K562 (cell line): ENCODE measurements at regions not wholly inside any gene's neighbourhood (a gene's known extent, or its start where the extent isn't known, plus 50 kb on each side); places are given as distances from the start of the nearest gene placed in this dataset.

Experiments used
- ATAC-seq: fragments of 200-7000 bp; cut with Tn5 transposase; 3 replicates; pipeline ENCODE4 v1.9.1; 2020; ENCODE audit warnings: moderate library complexity
- BruUV-seq: library from RNA; stranded (reverse); fragments of 400-500 nt; replicated peaks from 2 replicates; lab custom pipeline; 2021; lab: Mats Ljungman, UMichigan
- CTCF ChIA-PET: fragments of 300-600 bp; formaldehyde crosslinking; extraction: SDS; loops from one replicate; lab custom pipeline; 2021; ENCODE audit warnings: low intra/inter-chr PET ratio; lab: Yijun Ruan, JAX
- POLR2A ChIA-PET: fragments of 300-600, 350-650 bp; sonication (Branson Sonifier 250); formaldehyde crosslinking; extraction: SDS; loops from one replicate; lab custom pipeline; 2021; ENCODE audit warnings: antibody characterized with exemption, inconsistent platforms; lab: Yijun Ruan, JAX
- DNase-seq, 4 experiments: peaks; one replicate each; pipeline versions ENCODE4 v3.0.0 to v3.0.0-alpha.2; 2011 to 2018; ENCODE audit warnings: low spot score in 3 of 4, mixed read lengths in 3 of 4; ENCODE audit errors: extremely low read depth in 1 of 4
- FAIRE-seq: peaks from 2 replicates; lab custom pipeline; 2011; peaks lifted over from hg19 to GRCh38; lab: Jason Lieb, UNC
- H2AFZ ChIP-seq: 2 replicates; pipeline ENCODE4 v1.6.0; 2011; ENCODE audit warnings: low read depth, low read length, control low read depth, inconsistent platforms
- H3K27ac ChIP-seq: fragments of 200-600 bp; 3 replicates; pipeline ENCODE4 v1.8.0; 2011; ENCODE audit warnings: low read depth, mild to moderate bottlenecking, control low read depth, inconsistent platforms, low read length, moderate library complexity, mixed read lengths; ENCODE audit errors: extremely low read depth
- H3K27me3 ChIP-seq, 2 experiments: fragments of 300-600 bp in 1 of 2; 2 replicates in 1 of 2; 3 replicates in 1 of 2; pipeline versions ENCODE4 v1.6.0 to v1.8.0; 2011; ENCODE audit warnings: inconsistent platforms in 2 of 2, low read length in 2 of 2, mild to moderate bottlenecking in 1 of 2, mixed read lengths in 1 of 2, moderate library complexity in 1 of 2; ENCODE audit not compliant: control insufficient read depth in 2 of 2, insufficient read depth in 2 of 2
- H3K36me3 ChIP-seq: fragments of 300-600 bp; 3 replicates; pipeline ENCODE4 v1.8.0; 2011; ENCODE audit warnings: mild to moderate bottlenecking, low read length, inconsistent platforms; ENCODE audit not compliant: control insufficient read depth, insufficient read depth
- H3K4me1 ChIP-seq, 2 experiments: fragments of 200-600 bp in 1 of 2; replicated peaks in 1 of 2; 2 replicates in 1 of 2; 3 replicates in 1 of 2; pipeline versions ENCODE4 v1.5.1 to v1.8.0; 2011; ENCODE audit warnings: inconsistent platforms in 2 of 2, low read length in 2 of 2, mild to moderate bottlenecking in 1 of 2, mixed read lengths in 1 of 2, moderate library complexity in 1 of 2; ENCODE audit not compliant: control insufficient read depth in 2 of 2, insufficient read depth in 2 of 2
- H3K4me2 ChIP-seq: 2 replicates; pipeline ENCODE4 v1.6.1; 2011; ENCODE audit warnings: low read length, control low read depth, inconsistent platforms, mixed read lengths; ENCODE audit not compliant: insufficient read depth
- H3K4me3 ChIP-seq: fragments of 200-600 bp; sonication (generic), shearing (Covaris generic); 2 replicates; pipeline ENCODE4 v1.5.1; 2016; ENCODE audit warnings: control low read depth, inconsistent platforms
- H3K79me2 ChIP-seq: fragments of 200-600 bp; 3 replicates; pipeline ENCODE4 v1.8.0; 2011; ENCODE audit warnings: low read length, inconsistent platforms; ENCODE audit not compliant: control insufficient read depth, insufficient read depth
- H3K9ac ChIP-seq, 2 experiments: 2 replicates each; pipeline versions ENCODE4 v1.6.0 to v1.6.1; 2011; ENCODE audit warnings: low read depth in 2 of 2, low read length in 2 of 2, control low read depth in 1 of 2, inconsistent platforms in 1 of 2, mild to moderate bottlenecking in 1 of 2, mixed read lengths in 1 of 2; ENCODE audit not compliant: insufficient read depth in 1 of 2
- H3K9me1 ChIP-seq: one replicate; pipeline ENCODE4 v1.6.0; 2011; ENCODE audit warnings: inconsistent platforms, mild to moderate bottlenecking, low read length, moderate library complexity; ENCODE audit not compliant: control insufficient read depth, insufficient read depth
- H3K9me3 ChIP-seq: replicated peaks from 2 replicates; pipeline ENCODE4 v1.5.1; 2011; ENCODE audit warnings: low read depth, low read length, inconsistent platforms; ENCODE audit not compliant: control insufficient read depth, insufficient read depth
- H4K20me1 ChIP-seq: replicated peaks from 2 replicates; pipeline ENCODE4 v1.6.1; 2011; ENCODE audit warnings: low read length, inconsistent platforms, mixed read lengths; ENCODE audit not compliant: control insufficient read depth, insufficient read depth
- ARNT ChIP-seq, 2 experiments: fragments of 450-650 bp; IDR thresholded peaks; 2 replicates each; pipeline ENCODE4 v1.6.1; 2016; ENCODE audit warnings: mild to moderate bottlenecking in 1 of 2
- ATF2 ChIP-seq: sonication (generic); formaldehyde crosslinking; IDR thresholded peaks from 2 replicates; pipeline ENCODE4 v1.8.1; 2022; ENCODE audit warnings: missing genetic modification reagents
- C11orf30 ChIP-seq: fragments of 450-650 bp; IDR thresholded peaks from 2 replicates; pipeline ENCODE4 v1.6.1; 2016; ENCODE audit warnings: low read depth, mild to moderate bottlenecking
- E2F1 ChIP-seq: sonication (generic); formaldehyde crosslinking; IDR thresholded peaks from 2 replicates; pipeline ENCODE4 v1.8.1; 2023; ENCODE audit warnings: mild to moderate bottlenecking, missing genetic modification reagents, moderate library complexity
- E2F8 ChIP-seq: fragments of 450-650 bp; IDR thresholded peaks from 2 replicates; pipeline ENCODE4 v1.7.1; 2018; ENCODE audit warnings: mild to moderate bottlenecking, low read depth; ENCODE audit not compliant: partially characterized antibody
- EHMT2 ChIP-seq: fragments of 450-650 bp; IDR thresholded peaks from 2 replicates; pipeline ENCODE4 v1.6.1; 2018; ENCODE audit warnings: antibody characterized with exemption
- KLF6 ChIP-seq: fragments of 250-450 bp; sonication (Bioruptor Pico); IDR thresholded peaks from 2 replicates; pipeline ENCODE4 v1.4.0; 2020; ENCODE audit warnings: mild to moderate bottlenecking, moderate library complexity, borderline replicate concordance
- MCM5 ChIP-seq: fragments of 450-650 bp; IDR thresholded peaks from 2 replicates; pipeline ENCODE4 v1.6.1; 2016; ENCODE audit warnings: low read depth
- NFE2L1 ChIP-seq: fragments of 450-650 bp; IDR thresholded peaks from 2 replicates; pipeline ENCODE4 v1.6.1; 2016; ENCODE audit warnings: missing genetic modification characterization, low read depth, mild to moderate bottlenecking, missing compliant biosample characterization, moderate library complexity, borderline replicate concordance
- NR3C1 ChIP-seq: sonication (generic); formaldehyde crosslinking; IDR thresholded peaks from 2 replicates; pipeline ENCODE4 v1.8.1; 2022; ENCODE audit warnings: missing genetic modification reagents
- ZNF263 ChIP-seq: sonication (generic); formaldehyde crosslinking; IDR thresholded peaks from 2 replicates; pipeline ENCODE4 v1.8.0; 2022; ENCODE audit warnings: mild to moderate bottlenecking, missing genetic modification reagents, borderline replicate concordance
- ZNF780A ChIP-seq: fragments of 250-450 bp; sonication (Bioruptor Pico); IDR thresholded peaks from 2 replicates; pipeline ENCODE4 v1.5.0; 2021; ENCODE audit warnings: mild to moderate bottlenecking
- WGBS: fragments of 100-300 bp; shearing (Covaris generic); methylation state at CpG from one replicate; pipeline ENCODE4 v1.1.6; 2016; ENCODE audit warnings: low coverage, mixed read lengths; ENCODE audit not compliant: insufficient coverage; ENCODE audit errors: missing lambda C conversion rate; 5-methylcytosine and 5-hydroxymethylcytosine counted together
- in situ Hi-C: fragments of 300-500 bp; cut with MboI; formaldehyde crosslinking; loops from 4 replicates; pipeline ENCODE4 v1.15.0; 2018; ENCODE audit warnings: inconsistent platforms, mixed read lengths
- intact Hi-C: fragments of 100-400 bp; cut with micrococcal nuclease; formaldehyde crosslinking; loops from 2 replicates; pipeline ENCODE4 v1.14.2; 2022
- TF ChIP-seq, protein P1 (sequence below): fragments of 200-800 bp; sonication (Bioruptor generic); IDR thresholded peaks from 2 replicates; pipeline ENCODE4 v1.6.1; 2016; ENCODE audit warnings: missing genetic modification characterization, missing compliant biosample characterization

GRCh38 chr9:74122661-74123060, 374.5 kb upstream of the RORB start (continued):
- TF ChIP-seq ATF2 (CRISPR knock-in tag) (no peak), E2F8 (no peak), MCM5 (no peak), EHMT2 (no peak), KLF6 (CRISPR knock-in tag) (no peak), ZNF263 (no peak), ZNF780A (no peak)

- 0% methylated on average over 4 of the region's 5 CpGs for WGBS
- CTCF ChIA-PET: no interaction called here
- FAIRE-seq: no peak
- in situ Hi-C loops: no loop called here
- H2AFZ ChIP-seq: no peak overlapping the region
- POLR2A ChIA-PET: no interaction called here
- ATAC-seq: no peak
- intact Hi-C loops: no loop called here
- H3K27ac ChIP-seq: no peak overlapping the region
- DNase-seq: no peak
- no peaks in the 10 kb centered on the region for H3K79me2 ChIP-seq
- no peak overlapping the region for H3K4me3 ChIP-seq
- no peak overlapping the region for H3K4me2 ChIP-seq
- H3K4me1 ChIP-seq: no peaks in the 10 kb centered on the region
- H3K36me3 ChIP-seq: no peaks in the 10 kb centered on the region
- H4K20me1 ChIP-seq: no peaks in the 10 kb centered on the region
- no peaks in the 10 kb centered on the region for H3K9me1 ChIP-seq
- no peaks in the 10 kb centered on the region for H3K9me3 ChIP-seq
- BruUV-seq: no TSS peak
- H3K9ac ChIP-seq: no peak overlapping the region
- H3K27me3 ChIP-seq: no peaks in the 10 kb centered on the region
- TF ChIP-seq NFE2L1 (tag): no peak
- TF ChIP-seq ARNT (IDR thresholded peaks at IDR 0.05): no peak
- TF ChIP-seq E2F1 (CRISPR knock-in tag): no peak
- TF ChIP-seq NR3C1 (CRISPR knock-in tag): no peak
- no peak for TF ChIP-seq C11orf30
- TF ChIP-seq, protein P1, sequence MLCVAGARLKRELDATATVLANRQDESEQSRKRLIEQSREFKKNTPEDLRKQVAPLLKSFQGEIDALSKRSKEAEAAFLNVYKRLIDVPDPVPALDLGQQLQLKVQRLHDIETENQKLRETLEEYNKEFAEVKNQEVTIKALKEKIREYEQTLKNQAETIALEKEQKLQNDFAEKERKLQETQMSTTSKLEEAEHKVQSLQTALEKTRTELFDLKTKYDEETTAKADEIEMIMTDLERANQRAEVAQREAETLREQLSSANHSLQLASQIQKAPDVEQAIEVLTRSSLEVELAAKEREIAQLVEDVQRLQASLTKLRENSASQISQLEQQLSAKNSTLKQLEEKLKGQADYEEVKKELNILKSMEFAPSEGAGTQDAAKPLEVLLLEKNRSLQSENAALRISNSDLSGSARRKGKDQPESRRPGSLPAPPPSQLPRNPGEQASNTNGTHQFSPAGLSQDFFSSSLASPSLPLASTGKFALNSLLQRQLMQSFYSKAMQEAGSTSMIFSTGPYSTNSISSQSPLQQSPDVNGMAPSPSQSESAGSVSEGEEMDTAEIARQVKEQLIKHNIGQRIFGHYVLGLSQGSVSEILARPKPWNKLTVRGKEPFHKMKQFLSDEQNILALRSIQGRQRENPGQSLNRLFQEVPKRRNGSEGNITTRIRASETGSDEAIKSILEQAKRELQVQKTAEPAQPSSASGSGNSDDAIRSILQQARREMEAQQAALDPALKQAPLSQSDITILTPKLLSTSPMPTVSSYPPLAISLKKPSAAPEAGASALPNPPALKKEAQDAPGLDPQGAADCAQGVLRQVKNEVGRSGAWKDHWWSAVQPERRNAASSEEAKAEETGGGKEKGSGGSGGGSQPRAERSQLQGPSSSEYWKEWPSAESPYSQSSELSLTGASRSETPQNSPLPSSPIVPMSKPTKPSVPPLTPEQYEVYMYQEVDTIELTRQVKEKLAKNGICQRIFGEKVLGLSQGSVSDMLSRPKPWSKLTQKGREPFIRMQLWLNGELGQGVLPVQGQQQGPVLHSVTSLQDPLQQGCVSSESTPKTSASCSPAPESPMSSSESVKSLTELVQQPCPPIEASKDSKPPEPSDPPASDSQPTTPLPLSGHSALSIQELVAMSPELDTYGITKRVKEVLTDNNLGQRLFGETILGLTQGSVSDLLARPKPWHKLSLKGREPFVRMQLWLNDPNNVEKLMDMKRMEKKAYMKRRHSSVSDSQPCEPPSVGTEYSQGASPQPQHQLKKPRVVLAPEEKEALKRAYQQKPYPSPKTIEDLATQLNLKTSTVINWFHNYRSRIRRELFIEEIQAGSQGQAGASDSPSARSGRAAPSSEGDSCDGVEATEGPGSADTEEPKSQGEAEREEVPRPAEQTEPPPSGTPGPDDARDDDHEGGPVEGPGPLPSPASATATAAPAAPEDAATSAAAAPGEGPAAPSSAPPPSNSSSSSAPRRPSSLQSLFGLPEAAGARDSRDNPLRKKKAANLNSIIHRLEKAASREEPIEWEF (CRISPR knock-in tag): no peak
These were observed 371.2 kb upstream of the RORB start for GRCh38 chr9:74125941-74126340.
